IPS DF 19.7 (cell line): ENCODE measurements at regions not wholly inside any gene's neighbourhood (a gene's known extent, or its start where the extent isn't known, plus 50 kb on each side); places are given as distances from the start of the nearest gene placed in this dataset.

ENCODE experiments used
- DNase-seq: peaks from one replicate; pipeline ENCODE4 v3.0.0-alpha.2; 2013; ENCODE audit warnings: low read depth, low spot score

DNA sequence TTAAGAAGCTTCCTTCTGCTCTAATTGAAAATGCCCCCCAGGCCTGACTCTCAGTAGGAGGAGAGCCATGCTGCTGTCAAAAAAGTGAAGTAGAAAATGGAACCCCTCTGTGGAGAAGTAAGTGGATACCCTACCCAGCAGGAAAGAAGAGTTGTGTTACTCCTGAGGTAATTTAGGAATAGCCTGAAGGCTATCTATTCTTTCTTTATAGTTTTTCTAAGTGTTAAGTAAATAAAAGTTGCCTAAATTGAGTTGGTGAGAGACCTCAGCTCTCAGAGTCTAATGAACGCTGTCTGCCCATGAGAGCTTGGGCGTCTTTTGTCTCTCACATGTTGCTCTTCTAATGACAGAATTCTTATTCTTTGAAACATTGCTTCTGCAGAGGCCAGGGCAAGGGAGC, 116.2 kb downstream of the NSUN3 start:
- DNase-seq: no peak

DNA sequence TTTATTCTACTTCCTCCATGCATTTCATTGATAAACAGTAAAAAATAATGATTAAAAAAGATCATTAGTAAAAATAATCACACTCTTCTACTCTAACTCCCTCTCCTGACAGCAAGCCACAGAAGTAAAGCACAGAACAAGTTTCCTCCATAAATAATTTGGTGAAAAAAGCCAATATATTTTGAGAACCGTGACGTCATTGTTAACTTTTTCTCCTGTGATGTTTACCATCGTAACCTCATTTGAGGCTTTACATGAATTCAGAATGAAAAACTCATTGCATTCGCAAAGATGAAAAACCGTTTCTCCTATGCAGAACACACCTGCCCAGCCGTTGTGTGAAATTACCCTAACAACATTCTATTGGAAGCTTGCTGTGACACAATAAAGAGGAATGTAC, 120.7 kb downstream of the NSUN3 start:
- no peak for DNase-seq

DNA sequence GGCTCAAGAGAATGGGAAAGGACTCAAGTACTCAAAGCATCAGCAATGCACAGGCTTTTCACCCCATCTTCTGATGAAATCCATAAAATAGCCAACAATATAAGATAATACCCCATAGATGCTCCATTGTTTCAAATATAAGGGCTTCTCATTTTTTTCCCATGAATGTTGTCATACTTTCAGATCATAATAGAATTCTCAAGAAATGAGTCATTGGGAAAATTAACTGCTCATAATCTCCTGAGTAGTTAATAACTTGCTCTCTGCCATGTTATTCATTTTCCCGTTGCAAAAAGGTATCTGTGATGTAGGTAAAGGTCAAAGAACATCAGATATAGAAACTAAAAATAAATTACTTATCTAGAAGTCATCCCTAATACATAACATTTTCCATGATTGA, 121.9 kb downstream of the NSUN3 start:
- DNase-seq: no peak

GRCh38 chr3:94185753-94186152, 122.9 kb downstream of the NSUN3 start:
- DNase-seq: no peak

GRCh38 chr3:94187697-94188096, 124.8 kb downstream of the NSUN3 start:
- DNase-seq: no peak

GRCh38 chr3:94195381-94195780, 132.5 kb downstream of the NSUN3 start:
- no peak for DNase-seq

GRCh38 chr3:94206291-94206690, 143.4 kb downstream of the NSUN3 start:
- DNase-seq: no peak

DNA sequence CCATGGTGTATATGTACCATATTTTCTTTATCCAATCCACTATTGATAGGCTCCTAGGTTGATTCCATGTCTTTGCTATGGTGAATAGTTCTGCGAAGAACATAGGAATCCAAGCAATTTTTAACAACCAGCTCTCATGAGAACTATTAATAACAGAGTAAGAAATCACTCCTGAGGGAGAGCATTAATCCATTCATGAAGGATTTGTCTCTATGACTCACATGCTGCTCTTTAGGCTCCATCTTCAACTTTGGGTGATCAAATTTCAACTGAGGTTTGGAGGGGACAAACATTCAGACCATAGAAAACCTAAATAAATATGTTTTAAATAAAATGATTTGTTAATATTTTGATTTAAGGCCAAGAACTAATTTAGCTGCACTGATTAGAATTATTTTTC, 147.4 kb downstream of the NSUN3 start:
- DNase-seq: no peak

DNA sequence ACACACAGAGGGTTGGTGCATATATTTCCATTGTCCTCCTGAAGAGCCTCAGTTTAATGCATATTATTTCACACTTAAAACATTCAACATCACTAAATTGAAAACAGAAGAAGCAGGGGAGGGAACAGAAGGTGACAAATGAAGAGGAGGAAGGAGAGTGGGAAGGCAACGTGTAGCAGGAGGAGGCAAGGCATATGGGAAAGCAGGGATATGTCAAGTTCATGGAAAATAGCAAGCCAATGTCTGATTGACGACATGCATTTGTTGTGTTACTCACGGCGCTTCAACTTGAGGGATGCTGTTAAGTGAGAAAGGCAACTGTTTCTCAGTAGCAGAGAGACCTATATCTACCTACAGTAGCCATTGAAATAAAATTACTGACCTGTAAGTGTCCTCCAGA, 154.5 kb downstream of the NSUN3 start:
- DNase-seq: no peak

DNA sequence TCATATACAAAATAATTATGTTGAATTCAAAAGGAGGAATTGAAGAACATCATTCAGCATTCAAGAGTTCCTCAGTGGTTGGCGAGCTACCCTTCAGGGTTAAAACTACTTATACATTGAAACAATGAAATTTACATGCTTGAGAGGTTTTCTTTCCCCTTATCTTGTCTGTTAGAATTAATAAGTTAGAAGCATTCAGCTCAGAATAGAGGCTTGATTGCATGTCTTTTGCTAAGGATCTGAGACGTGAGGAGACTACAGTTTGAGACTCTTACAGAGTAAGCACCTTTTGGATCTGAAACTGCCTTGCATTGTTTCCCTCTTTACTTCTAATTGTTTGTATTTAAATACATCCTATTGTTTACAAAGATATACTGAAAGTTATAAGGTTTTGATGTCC, 157.6 kb downstream of the NSUN3 start:
- DNase-seq: no peak

GRCh38 chr3:94221829-94222228, 159.0 kb downstream of the NSUN3 start:
- no peak for DNase-seq

GRCh38 chr3:94225148-94225865, 162.4 kb downstream of the NSUN3 start:
- no peak for DNase-seq

GRCh38 chr3:94226078-94226477, 163.2 kb downstream of the NSUN3 start:
- DNase-seq: no peak

DNA sequence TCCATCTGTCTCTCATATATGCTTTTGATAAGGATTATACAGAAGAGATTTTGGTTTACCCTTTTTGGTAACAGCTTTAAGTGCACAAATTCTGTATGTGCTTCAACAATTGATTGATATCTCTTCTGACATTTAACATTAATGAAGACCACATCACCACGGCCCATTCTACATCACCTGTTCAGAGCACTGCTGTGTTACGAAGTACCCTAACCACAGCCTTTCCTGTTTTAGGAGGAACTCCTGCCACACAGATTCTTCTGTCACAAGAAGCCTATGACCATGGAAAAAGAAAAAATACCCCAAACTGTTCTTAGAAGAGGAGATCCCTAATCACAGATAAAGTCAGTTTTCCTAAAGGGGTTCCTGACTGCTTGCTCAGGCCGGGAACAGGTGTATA, 170.1 kb downstream of the NSUN3 start:
- no peak for DNase-seq

GRCh38 chr3:94234177-94234788, 171.4 kb downstream of the NSUN3 start:
- no peak for DNase-seq

GRCh38 chr3:94241986-94242385, 179.1 kb downstream of the NSUN3 start:
- DNase-seq: no peak

DNA sequence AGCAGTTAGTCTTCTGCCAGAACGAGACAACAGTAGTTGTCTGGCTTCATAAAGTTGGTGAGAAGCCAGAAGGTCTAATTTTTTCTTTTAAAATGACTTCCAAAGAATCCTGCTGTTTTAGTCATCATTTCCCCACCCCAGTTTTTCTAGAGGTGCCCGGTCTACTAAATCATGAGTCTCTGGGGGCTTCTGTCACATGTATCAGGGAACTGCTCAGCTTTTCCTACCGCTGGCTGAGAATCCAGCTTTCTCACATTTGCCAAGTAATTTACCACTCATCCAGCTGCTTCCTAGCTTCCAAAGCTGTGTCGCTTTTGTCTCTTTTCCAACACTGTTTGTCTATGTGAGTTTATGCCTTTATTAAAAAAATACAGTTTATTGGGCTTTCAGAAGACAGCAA, 183.3 kb downstream of the NSUN3 start:
- no peak for DNase-seq

GRCh38 chr3:94248042-94248441, 185.2 kb downstream of the NSUN3 start:
- DNase-seq: no peak

- no peak for DNase-seq
These were observed 186.7 kb downstream of the NSUN3 start for GRCh38 chr3:94249491-94250079.

- no peak for DNase-seq
These were observed 188.7 kb downstream of the NSUN3 start for GRCh38 chr3:94251566-94251965.

GRCh38 chr3:94252316-94252715, 189.5 kb downstream of the NSUN3 start:
- DNase-seq: no peak

- DNase-seq: no peak
These were observed 194.3 kb downstream of the NSUN3 start for GRCh38 chr3:94256888-94257813.
